Testis (tissue), 2 donors: ENCODE measurements at regions not wholly inside any gene's neighbourhood (a gene's known extent, or its start where the extent isn't known, plus 50 kb on each side); places are given as distances from the start of the nearest gene placed in this dataset.

Experiments
- POLR2A ChIP-seq: fragments of 450-650 bp; IDR thresholded peaks from one replicate; pipeline ENCODE4 v1.6.1; 2017; ENCODE audit warnings: antibody characterized with exemption, mild to moderate bottlenecking, moderate library complexity
- TF ChIP-seq, protein P1 (sequence below), 3 experiments: fragments of 450-650 bp in 2 of 3; fragments of 200-600 bp in 1 of 3; sonication (generic) in 1 of 3; IDR thresholded peaks; one replicate each; pipeline ENCODE4 v1.5.1; 2016 to 2019; ENCODE audit warnings: antibody characterized with exemption in 3 of 3, mild to moderate bottlenecking in 2 of 3, moderate library complexity in 1 of 3

DNA sequence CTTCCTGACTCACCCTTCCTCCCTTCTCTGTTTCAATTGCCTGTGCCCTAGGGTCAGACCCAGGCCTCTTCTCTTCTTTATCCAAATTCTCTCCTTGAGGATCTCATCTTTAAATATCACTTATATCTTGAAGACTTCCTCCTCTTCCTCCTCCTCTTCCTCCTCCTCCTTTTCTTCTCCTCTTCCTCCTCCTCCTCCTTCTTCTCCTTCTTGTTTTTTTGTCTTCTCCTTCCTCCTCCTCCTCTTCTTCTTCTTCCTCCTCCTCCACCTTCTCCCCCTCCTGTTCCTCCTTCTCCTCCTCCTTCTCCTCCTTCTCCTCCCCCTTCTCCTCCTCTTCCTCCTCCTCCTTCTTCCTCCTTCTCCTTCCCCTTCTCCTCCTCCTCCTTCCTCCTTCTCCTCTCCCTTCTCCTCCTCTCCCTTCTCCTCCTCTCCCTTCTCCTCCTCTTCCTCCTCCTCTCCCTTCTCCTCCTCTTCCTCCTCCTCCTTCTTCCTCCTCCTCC, 127.6 kb upstream of the AKIRIN2 start:
- TF ChIP-seq, protein P1, sequence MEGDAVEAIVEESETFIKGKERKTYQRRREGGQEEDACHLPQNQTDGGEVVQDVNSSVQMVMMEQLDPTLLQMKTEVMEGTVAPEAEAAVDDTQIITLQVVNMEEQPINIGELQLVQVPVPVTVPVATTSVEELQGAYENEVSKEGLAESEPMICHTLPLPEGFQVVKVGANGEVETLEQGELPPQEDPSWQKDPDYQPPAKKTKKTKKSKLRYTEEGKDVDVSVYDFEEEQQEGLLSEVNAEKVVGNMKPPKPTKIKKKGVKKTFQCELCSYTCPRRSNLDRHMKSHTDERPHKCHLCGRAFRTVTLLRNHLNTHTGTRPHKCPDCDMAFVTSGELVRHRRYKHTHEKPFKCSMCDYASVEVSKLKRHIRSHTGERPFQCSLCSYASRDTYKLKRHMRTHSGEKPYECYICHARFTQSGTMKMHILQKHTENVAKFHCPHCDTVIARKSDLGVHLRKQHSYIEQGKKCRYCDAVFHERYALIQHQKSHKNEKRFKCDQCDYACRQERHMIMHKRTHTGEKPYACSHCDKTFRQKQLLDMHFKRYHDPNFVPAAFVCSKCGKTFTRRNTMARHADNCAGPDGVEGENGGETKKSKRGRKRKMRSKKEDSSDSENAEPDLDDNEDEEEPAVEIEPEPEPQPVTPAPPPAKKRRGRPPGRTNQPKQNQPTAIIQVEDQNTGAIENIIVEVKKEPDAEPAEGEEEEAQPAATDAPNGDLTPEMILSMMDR (IDR thresholded peaks at IDR 0.05): no peak
- TF ChIP-seq POLR2A: no peak
